Fibroblast of lung (primary cell): ENCODE measurements at regions not wholly inside any gene's neighbourhood (a gene's known extent, or its start where the extent isn't known, plus 50 kb on each side); places are given as distances from the start of the nearest gene placed in this dataset.

Source experiments
- EZH2 ChIP-seq: IDR thresholded peaks from 2 replicates; pipeline ENCODE4 v1.5.1; 2012; ENCODE audit warnings: low read length, control low read depth, mild to moderate bottlenecking; ENCODE audit errors: missing control alignments
- TF ChIP-seq, protein P1 (sequence below), 2 donors: IDR thresholded peaks in 1 of 2; conservative IDR thresholded peaks in 1 of 2; 1 replicate in 1 of 2; 2 replicates in 1 of 2; pipeline ENCODE4 v1.5.1; 2011 to 2012; ENCODE audit warnings: low read length in 2 of 2, control low read depth in 1 of 2, inconsistent platforms in 1 of 2, low read depth in 1 of 2, mild to moderate bottlenecking in 1 of 2

DNA sequence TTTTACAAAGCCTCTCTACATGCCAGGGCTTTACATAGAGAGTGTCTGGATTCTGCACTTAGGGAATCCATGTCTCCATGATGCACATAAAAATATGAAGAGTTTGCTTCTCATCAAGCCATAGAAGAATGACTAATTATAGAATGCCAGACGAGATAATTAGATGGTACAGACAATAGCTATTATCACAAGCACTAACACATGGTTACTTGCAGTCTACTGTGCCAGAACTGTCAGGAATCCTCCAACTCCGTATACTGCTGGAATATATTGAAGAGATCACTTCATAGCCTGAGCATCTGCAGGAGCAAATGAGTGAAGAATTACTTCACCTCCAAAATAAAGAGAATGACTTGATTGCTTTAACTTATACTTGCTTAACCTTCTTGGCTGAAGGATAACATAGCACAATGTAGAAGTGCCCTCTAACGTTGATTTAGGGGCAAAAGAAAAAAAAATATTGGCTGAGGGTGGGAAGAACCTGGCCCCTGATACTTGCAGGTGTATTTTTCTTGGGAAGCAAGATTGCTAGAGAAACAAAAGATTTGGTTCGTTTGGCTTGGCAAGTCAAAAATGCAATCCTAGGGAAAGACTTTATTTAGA is 272.8 kb upstream of the FAR2 start:
- TF ChIP-seq, protein P1, sequence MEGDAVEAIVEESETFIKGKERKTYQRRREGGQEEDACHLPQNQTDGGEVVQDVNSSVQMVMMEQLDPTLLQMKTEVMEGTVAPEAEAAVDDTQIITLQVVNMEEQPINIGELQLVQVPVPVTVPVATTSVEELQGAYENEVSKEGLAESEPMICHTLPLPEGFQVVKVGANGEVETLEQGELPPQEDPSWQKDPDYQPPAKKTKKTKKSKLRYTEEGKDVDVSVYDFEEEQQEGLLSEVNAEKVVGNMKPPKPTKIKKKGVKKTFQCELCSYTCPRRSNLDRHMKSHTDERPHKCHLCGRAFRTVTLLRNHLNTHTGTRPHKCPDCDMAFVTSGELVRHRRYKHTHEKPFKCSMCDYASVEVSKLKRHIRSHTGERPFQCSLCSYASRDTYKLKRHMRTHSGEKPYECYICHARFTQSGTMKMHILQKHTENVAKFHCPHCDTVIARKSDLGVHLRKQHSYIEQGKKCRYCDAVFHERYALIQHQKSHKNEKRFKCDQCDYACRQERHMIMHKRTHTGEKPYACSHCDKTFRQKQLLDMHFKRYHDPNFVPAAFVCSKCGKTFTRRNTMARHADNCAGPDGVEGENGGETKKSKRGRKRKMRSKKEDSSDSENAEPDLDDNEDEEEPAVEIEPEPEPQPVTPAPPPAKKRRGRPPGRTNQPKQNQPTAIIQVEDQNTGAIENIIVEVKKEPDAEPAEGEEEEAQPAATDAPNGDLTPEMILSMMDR (conservative IDR thresholded peaks at IDR 0.05 in 1 of 2, IDR thresholded peaks at IDR 0.05 in 1 of 2; ENCODE audit: low read depth in 1 of 2, low read length in 2 of 2), result no peak
- no peak for TF ChIP-seq EZH2
